ENCODE measurements at regions not wholly inside any gene's neighbourhood (a gene's known extent, or its start where the extent isn't known, plus 50 kb on each side); places are given as distances from the start of the nearest gene placed in this dataset.

- no peak for TF ChIP-seq CTCF (IDR thresholded peaks at IDR 0.05)
- no peak for TF ChIP-seq POLR2A (IDR thresholded peaks at IDR 0.05)
Measured at GRCh38 chr21:36254106-36254941, 65.7 kb upstream of the MORC3 start.
